Type B pancreatic cell (in vitro differentiated cells): ENCODE measurements at regions not wholly inside any gene's neighbourhood (a gene's known extent, or its start where the extent isn't known, plus 50 kb on each side); places are given as distances from the start of the nearest gene placed in this dataset.

Experiments
- DNase-seq: peaks from one replicate; pipeline ENCODE4 v3.0.0; 2021; ENCODE audit warnings: mixed read lengths; ENCODE audit not compliant: unreplicated experiment; ENCODE audit errors: extremely low spot score
- H3K27ac Mint-ChIP-seq: 2 replicates; pipeline ENCODE4 v1.8.0; 2021; ENCODE audit warnings: mild to moderate bottlenecking, mixed read lengths
- H3K27me3 Mint-ChIP-seq: 2 replicates; pipeline ENCODE4 v1.8.0; 2021; ENCODE audit warnings: mixed read lengths
- H3K36me3 Mint-ChIP-seq: 2 replicates; pipeline ENCODE4 v1.8.0; 2021; ENCODE audit warnings: mixed read lengths
- H3K4me1 Mint-ChIP-seq: one replicate; pipeline ENCODE4 v1.8.0; 2021; ENCODE audit warnings: mixed read lengths; ENCODE audit not compliant: unreplicated experiment
- H3K4me3 Mint-ChIP-seq: 2 replicates; pipeline ENCODE4 v1.8.0; 2021; ENCODE audit warnings: mild to moderate bottlenecking, mixed read lengths
- H3K9me3 Mint-ChIP-seq: 2 replicates; pipeline ENCODE4 v1.8.0; 2021; ENCODE audit warnings: mixed read lengths
- TF ChIP-seq, protein P1 (sequence below): fragments of 200-600 bp; sonication (generic); conservative IDR thresholded peaks from 2 replicates; pipeline ENCODE4 v1.5.0; 2021; ENCODE audit warnings: antibody characterized with exemption, mild to moderate bottlenecking

DNA sequence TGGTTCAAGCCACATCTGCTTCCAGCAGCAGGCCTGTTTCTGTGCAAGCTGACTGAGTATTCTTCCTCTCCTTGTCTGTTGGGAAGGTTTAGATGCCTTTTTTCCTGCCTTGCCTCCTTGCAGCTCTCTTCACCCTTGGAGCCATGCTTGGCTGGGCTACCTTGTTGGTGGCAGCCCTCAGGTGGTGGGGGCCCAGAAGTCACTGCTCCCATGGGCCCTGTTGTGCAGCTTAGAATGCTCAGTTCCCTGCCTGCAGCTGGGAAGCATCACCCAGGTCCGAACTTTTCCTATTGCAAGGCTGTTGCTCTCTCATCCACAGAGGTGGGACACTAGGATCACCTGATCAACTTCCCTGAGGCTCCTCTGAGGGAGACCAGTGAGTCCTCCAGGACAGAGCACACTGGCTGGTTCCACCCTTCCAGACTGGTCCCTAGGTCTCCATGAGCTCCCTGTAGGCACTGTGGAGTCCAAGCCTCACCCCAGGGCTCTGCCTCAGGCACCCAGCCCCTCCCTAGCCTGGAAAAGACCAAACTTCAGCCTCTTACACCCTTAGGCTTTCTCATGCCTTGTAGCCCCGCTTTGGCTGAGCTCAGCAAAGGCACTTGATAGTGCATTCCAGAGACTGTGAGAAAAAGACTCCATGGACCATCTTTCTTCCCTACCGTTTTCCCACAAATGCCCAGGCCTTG lies 219.3 kb upstream of the SH3BP4 start:
- H3K27ac Mint-ChIP-seq = no peak overlapping the region
- H3K9me3 Mint-ChIP-seq = peaks cover 5% of the 10 kb centered on the region
- H3K27me3 Mint-ChIP-seq = no peaks in the 10 kb centered on the region
- no peaks in the 10 kb centered on the region for H3K4me1 Mint-ChIP-seq
- H3K4me3 Mint-ChIP-seq = no peak overlapping the region
- no peak for DNase-seq
- H3K36me3 Mint-ChIP-seq = no peaks in the 10 kb centered on the region
- TF ChIP-seq, protein P1, sequence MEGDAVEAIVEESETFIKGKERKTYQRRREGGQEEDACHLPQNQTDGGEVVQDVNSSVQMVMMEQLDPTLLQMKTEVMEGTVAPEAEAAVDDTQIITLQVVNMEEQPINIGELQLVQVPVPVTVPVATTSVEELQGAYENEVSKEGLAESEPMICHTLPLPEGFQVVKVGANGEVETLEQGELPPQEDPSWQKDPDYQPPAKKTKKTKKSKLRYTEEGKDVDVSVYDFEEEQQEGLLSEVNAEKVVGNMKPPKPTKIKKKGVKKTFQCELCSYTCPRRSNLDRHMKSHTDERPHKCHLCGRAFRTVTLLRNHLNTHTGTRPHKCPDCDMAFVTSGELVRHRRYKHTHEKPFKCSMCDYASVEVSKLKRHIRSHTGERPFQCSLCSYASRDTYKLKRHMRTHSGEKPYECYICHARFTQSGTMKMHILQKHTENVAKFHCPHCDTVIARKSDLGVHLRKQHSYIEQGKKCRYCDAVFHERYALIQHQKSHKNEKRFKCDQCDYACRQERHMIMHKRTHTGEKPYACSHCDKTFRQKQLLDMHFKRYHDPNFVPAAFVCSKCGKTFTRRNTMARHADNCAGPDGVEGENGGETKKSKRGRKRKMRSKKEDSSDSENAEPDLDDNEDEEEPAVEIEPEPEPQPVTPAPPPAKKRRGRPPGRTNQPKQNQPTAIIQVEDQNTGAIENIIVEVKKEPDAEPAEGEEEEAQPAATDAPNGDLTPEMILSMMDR = no peak

DNA sequence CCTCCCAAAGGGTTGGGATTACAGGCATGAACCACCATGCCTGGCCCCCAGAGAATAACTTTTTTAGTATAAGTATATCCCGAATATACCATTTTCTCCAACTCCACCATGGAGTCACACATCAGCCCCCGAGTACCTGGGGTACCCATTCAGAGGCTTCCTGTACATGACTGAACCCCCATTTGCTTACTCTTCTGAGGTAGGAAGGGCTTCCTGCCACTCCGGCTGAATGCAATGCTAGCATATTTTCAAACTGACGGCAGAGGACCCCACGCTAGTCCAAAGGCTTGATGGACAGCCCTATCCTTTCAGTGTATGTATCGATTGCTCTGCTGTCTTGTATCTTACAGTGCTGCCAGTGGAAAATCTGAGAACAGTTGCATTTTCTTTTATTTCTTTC lies 220.6 kb upstream of the SH3BP4 start:
- TF ChIP-seq, protein P1 = no peak
- Mint-ChIP-seq H3K27ac (no peak overlapping the region), H3K36me3 (no peaks in the 10 kb centered on the region), H3K4me3 (no peak overlapping the region), H3K27me3 (no peaks in the 10 kb centered on the region), H3K4me1 (no peaks in the 10 kb centered on the region), H3K9me3 (peaks cover 5% of the 10 kb centered on the region)
- DNase-seq = no peak

DNA sequence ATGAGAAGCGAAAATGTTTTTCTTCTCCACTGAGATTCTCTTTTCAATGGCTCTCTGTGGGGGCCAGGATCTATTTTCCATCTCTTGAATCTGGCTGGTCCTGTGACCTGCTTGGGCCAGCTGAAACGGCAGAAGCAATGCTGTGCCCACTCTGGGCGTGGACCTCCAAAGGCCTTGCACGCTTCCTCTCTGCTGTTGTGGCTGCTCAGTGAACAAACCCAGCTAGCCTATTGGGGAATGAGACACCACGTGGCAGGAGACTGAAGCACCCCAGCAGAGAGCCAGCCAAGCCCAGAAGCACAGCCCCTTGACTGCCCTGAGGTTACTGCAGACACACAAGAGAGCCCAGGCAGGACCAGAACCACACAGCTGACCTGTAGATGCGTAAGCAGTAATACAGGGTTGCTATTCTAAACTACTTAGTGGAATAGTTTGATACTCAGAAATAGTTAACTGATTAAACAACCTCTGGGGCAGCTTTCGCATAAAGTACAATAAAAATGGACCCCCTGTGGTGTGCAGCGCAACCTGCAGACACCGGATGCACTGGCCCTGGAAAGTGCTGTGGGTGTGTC lies 221.7 kb upstream of the SH3BP4 start:
- Mint-ChIP-seq H3K27ac (no peak overlapping the region), H3K9me3 (peaks cover 2% of the 10 kb centered on the region), H3K36me3 (no peaks in the 10 kb centered on the region), H3K4me3 (no peak overlapping the region), H3K4me1 (no peaks in the 10 kb centered on the region), H3K27me3 (no peaks in the 10 kb centered on the region)
- TF ChIP-seq, protein P1 = no peak
- DNase-seq = no peak

DNA sequence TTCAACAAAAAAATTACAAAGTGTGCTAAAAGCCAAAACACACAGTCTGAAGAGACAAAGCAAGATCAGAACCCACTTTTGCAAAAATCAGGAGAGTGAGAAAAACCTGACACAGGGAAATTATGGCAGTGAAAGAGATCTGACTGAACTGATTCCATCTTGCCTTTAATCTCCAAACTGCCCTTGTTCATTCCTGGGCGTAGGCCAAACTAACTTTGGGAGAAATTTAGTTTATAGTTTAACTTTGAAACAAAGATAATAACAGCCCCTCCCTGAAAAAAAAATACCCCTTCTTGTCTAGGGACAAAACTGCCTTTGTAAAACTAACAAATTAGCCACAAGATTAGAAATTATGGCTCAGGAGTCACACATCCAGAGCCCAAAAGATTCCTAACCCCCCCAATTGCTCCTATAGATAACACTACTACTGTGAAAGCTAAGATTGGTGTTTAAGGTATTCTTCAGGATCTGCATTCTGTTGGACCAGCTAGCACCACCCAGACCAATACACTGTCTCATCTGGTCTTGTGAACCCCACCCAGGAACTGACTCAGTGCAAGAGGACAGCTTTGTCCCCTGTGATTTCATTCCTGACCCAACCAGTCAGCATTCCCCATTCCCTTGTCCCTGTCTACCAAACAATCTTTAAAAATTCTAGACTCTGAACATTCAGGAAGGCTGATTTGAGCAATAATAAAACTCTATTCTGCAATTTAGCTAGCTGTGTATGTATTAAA lies 226.1 kb upstream of the SH3BP4 start:
- no peak overlapping the region for H3K4me3 Mint-ChIP-seq
- H3K9me3 Mint-ChIP-seq = no peaks in the 10 kb centered on the region
- TF ChIP-seq, protein P1 = no peak
- no peaks in the 10 kb centered on the region for H3K4me1 Mint-ChIP-seq
- H3K36me3 Mint-ChIP-seq = no peaks in the 10 kb centered on the region
- H3K27ac Mint-ChIP-seq = no peak overlapping the region
- no peaks in the 10 kb centered on the region for H3K27me3 Mint-ChIP-seq
- no peak for DNase-seq

DNA sequence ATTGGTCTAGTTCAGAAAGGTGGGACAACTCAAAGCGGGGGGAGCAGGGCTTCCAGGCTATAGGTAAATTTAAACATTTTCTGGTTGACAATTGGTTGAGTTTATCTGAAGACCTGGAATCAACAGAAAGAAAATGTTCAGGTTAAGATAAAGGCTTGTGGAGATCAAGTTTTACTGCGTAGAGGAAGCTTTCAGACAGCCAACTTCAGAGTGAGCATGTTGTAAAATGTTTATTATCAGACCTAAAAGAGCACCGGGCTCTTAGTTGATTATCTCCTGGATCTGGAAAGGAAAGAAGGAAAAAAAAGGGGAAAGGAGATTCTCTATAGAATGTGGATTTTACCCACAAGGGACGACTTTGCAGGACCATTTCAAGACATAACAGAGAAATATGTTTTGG lies 227.0 kb upstream of the SH3BP4 start:
- Mint-ChIP-seq H3K36me3 (no peaks in the 10 kb centered on the region), H3K27ac (no peak overlapping the region), H3K4me1 (no peaks in the 10 kb centered on the region), H3K27me3 (no peaks in the 10 kb centered on the region), H3K4me3 (no peak overlapping the region), H3K9me3 (no peaks in the 10 kb centered on the region)
- DNase-seq = no peak
- TF ChIP-seq, protein P1 = no peak
